Mesenchymal stem cell (in vitro differentiated cells and primary cell): ENCODE measurements at regions not wholly inside any gene's neighbourhood (a gene's known extent, or its start where the extent isn't known, plus 50 kb on each side); places are given as distances from the start of the nearest gene placed in this dataset.

Experiments used
- DNase-seq: peaks from one replicate; pipeline ENCODE4 v3.0.0-alpha.2; 2013
- H2AFZ ChIP-seq: one replicate; pipeline ENCODE4 v1.6.1; 2013; ENCODE audit warnings: low read depth, mild to moderate bottlenecking, control low read depth, inconsistent platforms, low read length, moderate library complexity
- H2AK5ac ChIP-seq: 2 replicates; pipeline ENCODE4 v1.6.1; 2013; ENCODE audit warnings: low read length, moderate library complexity, mild to moderate bottlenecking, inconsistent platforms; ENCODE audit not compliant: severe bottlenecking
- H2BK120ac ChIP-seq: one replicate; pipeline ENCODE4 v1.6.1; 2013; ENCODE audit warnings: low read depth, mild to moderate bottlenecking, inconsistent platforms, low read length, moderate library complexity
- H2BK12ac ChIP-seq, 2 experiments: one replicate each; pipeline ENCODE4 v1.6.1; 2013; ENCODE audit warnings: inconsistent platforms in 2 of 2, low read length in 2 of 2, mild to moderate bottlenecking in 2 of 2, moderate library complexity in 2 of 2, control low read depth in 1 of 2
- H2BK15ac ChIP-seq: one replicate; pipeline ENCODE4 v1.6.1; 2013; ENCODE audit warnings: mild to moderate bottlenecking, low read depth, inconsistent platforms; ENCODE audit not compliant: poor library complexity, severe bottlenecking
- H2BK5ac ChIP-seq: 2 replicates; pipeline ENCODE4 v1.6.1; 2013; ENCODE audit warnings: low read depth, mild to moderate bottlenecking, low read length, control low read depth, inconsistent platforms; ENCODE audit not compliant: poor library complexity, severe bottlenecking
- H3K14ac ChIP-seq, 2 experiments: one replicate each; pipeline ENCODE4 v1.6.1; 2013; ENCODE audit warnings: inconsistent platforms in 2 of 2, low read length in 2 of 2, control low read depth in 1 of 2, mild to moderate bottlenecking in 1 of 2, moderate library complexity in 1 of 2
- H3K18ac ChIP-seq, 2 experiments: one replicate each; pipeline ENCODE4 v1.6.1; 2013; ENCODE audit warnings: inconsistent platforms in 2 of 2, low read length in 2 of 2, control low read depth in 1 of 2, low read depth in 1 of 2, mild to moderate bottlenecking in 1 of 2
- H3K23ac ChIP-seq, 2 experiments: one replicate each; pipeline ENCODE4 v1.6.1; 2013; ENCODE audit warnings: inconsistent platforms in 2 of 2, low read length in 2 of 2, mild to moderate bottlenecking in 2 of 2, moderate library complexity in 2 of 2, control low read depth in 1 of 2
- H3K27ac ChIP-seq: 2 replicates; pipeline ENCODE4 v1.5.1; 2013; ENCODE audit warnings: mild to moderate bottlenecking, moderate library complexity, low read length, control low read depth, inconsistent platforms; ENCODE audit not compliant: poor library complexity, severe bottlenecking
- H3K27me3 ChIP-seq, 2 experiments: 2 replicates each; pipeline versions ENCODE4 v1.6.1 to v1.7.0; 2013; ENCODE audit warnings: low read length in 2 of 2, mild to moderate bottlenecking in 2 of 2, moderate library complexity in 2 of 2, control low read depth in 1 of 2, inconsistent platforms in 1 of 2; ENCODE audit not compliant: control insufficient read depth in 1 of 2, insufficient read depth in 1 of 2
- H3K36me3 ChIP-seq, 2 experiments: 2 replicates each; pipeline versions ENCODE4 v1.6.1 to v1.7.0; 2013; ENCODE audit warnings: low read length in 2 of 2, control low read depth in 1 of 2, inconsistent platforms in 1 of 2, low read depth in 1 of 2, mild to moderate bottlenecking in 1 of 2; ENCODE audit not compliant: insufficient read depth in 2 of 2, control insufficient read depth in 1 of 2
- H3K4ac ChIP-seq, 2 experiments: one replicate each; pipeline ENCODE4 v1.6.1; 2013; ENCODE audit warnings: inconsistent platforms in 2 of 2, low read length in 2 of 2, mild to moderate bottlenecking in 2 of 2, moderate library complexity in 2 of 2, control low read depth in 1 of 2, low read depth in 1 of 2
- H3K4me1 ChIP-seq: 2 replicates; pipeline ENCODE4 v1.6.1; 2013; ENCODE audit warnings: low read depth, low read length, control low read depth; ENCODE audit not compliant: control insufficient read depth, insufficient read depth
- H3K4me2 ChIP-seq: 2 replicates; pipeline ENCODE4 v1.6.1; 2013; ENCODE audit warnings: low read length, mild to moderate bottlenecking, inconsistent platforms; ENCODE audit not compliant: poor library complexity, severe bottlenecking
- H3K4me3 ChIP-seq, 2 experiments: 2 replicates each; pipeline versions ENCODE4 v1.5.1 to v1.7.0; 2013; ENCODE audit warnings: low read length in 2 of 2, mild to moderate bottlenecking in 2 of 2, control low read depth in 1 of 2, low read depth in 1 of 2; ENCODE audit not compliant: insufficient read depth in 1 of 2
- H3K79me1 ChIP-seq: replicated peaks from 2 replicates; pipeline ENCODE4 v1.6.1; 2013; ENCODE audit warnings: mild to moderate bottlenecking, control low read depth, low read length, inconsistent platforms; ENCODE audit not compliant: poor library complexity, severe bottlenecking
- H3K9ac ChIP-seq: 2 replicates; pipeline ENCODE4 v1.7.0; 2013; ENCODE audit warnings: mild to moderate bottlenecking, low read length, moderate library complexity
- H3K9me3 ChIP-seq: 2 replicates; pipeline ENCODE4 v1.7.0; 2013; ENCODE audit warnings: mild to moderate bottlenecking, low read length; ENCODE audit not compliant: control insufficient read depth
- H4K8ac ChIP-seq: one replicate; pipeline ENCODE4 v1.6.1; 2013; ENCODE audit warnings: inconsistent platforms, mild to moderate bottlenecking, low read length, moderate library complexity
- H4K91ac ChIP-seq: one replicate; pipeline ENCODE4 v1.6.1; 2013; ENCODE audit warnings: mild to moderate bottlenecking, low read length, inconsistent platforms
- WGBS: methylation state at CpG from one replicate; pipeline ENCODE4 v1.1.7; 2013; ENCODE audit warnings: mixed read lengths; 5-methylcytosine and 5-hydroxymethylcytosine counted together

GRCh38 chr10:10780746-10781145 lies 236.9 kb upstream of the CELF2 start:
- 18% methylated on average over 1 of the region's 3 CpGs for WGBS
- Histone ChIP-seq H2BK15ac (no peak overlapping the region), H2BK12ac (no peak overlapping the region), H3K4me1 (peaks cover 3% of the 10 kb centered on the region), H2BK5ac (no peak overlapping the region), H3K27ac (no peak overlapping the region), H3K9me3 (no peaks in the 10 kb centered on the region), H3K4ac (no peak overlapping the region), H3K9ac (no peak overlapping the region), H3K4me2 (no peak overlapping the region), H3K79me1 (no peaks in the 10 kb centered on the region), H4K91ac (no peak overlapping the region), H3K4me3 (no peak overlapping the region), H3K23ac (no peak overlapping the region), H3K18ac (no peak overlapping the region), H4K8ac (no peak overlapping the region), H3K14ac (no peak overlapping the region), H3K36me3 (peaks cover 0 to 17% of the 10 kb centered on the region in 2 experiments), H2BK120ac (no peak overlapping the region), H2AFZ (no peak overlapping the region), H2AK5ac (no peak overlapping the region), H3K27me3 (no peaks in the 10 kb centered on the region)
- DNase-seq = no peak

GRCh38 chr10:10782603-10783002 lies 235.1 kb upstream of the CELF2 start:
- no peak overlapping the region for H3K18ac ChIP-seq
- WGBS = 25% methylated on average over 4 of the region's 5 CpGs

GRCh38 chr10:10785627-10786026 lies 232.0 kb upstream of the CELF2 start:
- H2BK12ac ChIP-seq = no peak overlapping the region
- H3K4me1 ChIP-seq = peaks cover 6% of the 10 kb centered on the region
- no peak overlapping the region for H3K4me2 ChIP-seq
- peaks cover 0 to 7% of the 10 kb centered on the region in 2 experiments for H3K36me3 ChIP-seq
- H3K79me1 ChIP-seq = peaks cover 2% of the 10 kb centered on the region
- no peak overlapping the region for H3K4ac ChIP-seq
- H2BK5ac ChIP-seq = no peak overlapping the region
- H3K14ac ChIP-seq = no peak overlapping the region
- H3K27me3 ChIP-seq = no peaks in the 10 kb centered on the region
- no peaks in the 10 kb centered on the region for H3K9me3 ChIP-seq
- no peak overlapping the region for H2BK120ac ChIP-seq
- no peak overlapping the region for H4K8ac ChIP-seq
- no peak overlapping the region for H3K23ac ChIP-seq
- H3K18ac ChIP-seq = no peak overlapping the region
- no peak overlapping the region for H2BK15ac ChIP-seq
- peak overlapping the region; percentile 63 for H3K27ac ChIP-seq
- no peak overlapping the region for H4K91ac ChIP-seq
- H2AFZ ChIP-seq = no peak overlapping the region
- H3K9ac ChIP-seq = no peak overlapping the region
- DNase-seq = peak; percentile 60
- no peak overlapping the region for H3K4me3 ChIP-seq
- H2AK5ac ChIP-seq = no peak overlapping the region

More at GRCh38 chr10:10782603-10783002, 235.1 kb upstream of the CELF2 start:
- Histone ChIP-seq H3K36me3 (peaks cover 0 to 7% of the 10 kb centered on the region in 2 experiments), H2AFZ (no peak overlapping the region), H3K23ac (no peak overlapping the region), H2BK120ac (no peak overlapping the region), H3K79me1 (no peaks in the 10 kb centered on the region), H2AK5ac (no peak overlapping the region), H4K8ac (no peak overlapping the region), H3K27ac (peak overlapping the region; percentile 9), H3K4me1 (peaks cover 4% of the 10 kb centered on the region), H3K4me3 (no peak overlapping the region), H3K4ac (no peak overlapping the region), H2BK15ac (no peak overlapping the region), H3K9me3 (no peaks in the 10 kb centered on the region), H3K9ac (no peak overlapping the region), H3K4me2 (no peak overlapping the region), H3K14ac (no peak overlapping the region), H4K91ac (no peak overlapping the region), H3K27me3 (no peaks in the 10 kb centered on the region), H2BK12ac (no peak overlapping the region), H2BK5ac (no peak overlapping the region)
- peak; percentile 64 for DNase-seq

- no peak overlapping the region for H3K4ac ChIP-seq
- peaks cover 5% of the 10 kb centered on the region for H3K4me1 ChIP-seq
- H4K91ac ChIP-seq = no peak overlapping the region
- no peaks in the 10 kb centered on the region for H3K9me3 ChIP-seq
- no peak overlapping the region for H3K23ac ChIP-seq
- H3K36me3 ChIP-seq = peaks cover 0 to 7% of the 10 kb centered on the region in 2 experiments
- H3K9ac ChIP-seq = peak overlapping the region; percentile 74
- no peak overlapping the region for H4K8ac ChIP-seq
- peak; percentile 78 for DNase-seq
- H2BK120ac ChIP-seq = no peak overlapping the region
- peaks cover 2% of the 10 kb centered on the region for H3K79me1 ChIP-seq
- no peak overlapping the region for H2BK5ac ChIP-seq
- WGBS = 34% methylated on average over 5 of the region's 7 CpGs
- H2AK5ac ChIP-seq = no peak overlapping the region
- no peak overlapping the region for H2AFZ ChIP-seq
- H3K14ac ChIP-seq = no peak overlapping the region
- H3K18ac ChIP-seq = peak overlapping the region in 1 of 2 experiments; percentile 65
- no peaks in the 10 kb centered on the region for H3K27me3 ChIP-seq
- H3K27ac ChIP-seq = peak overlapping the region; percentile 85
- H2BK15ac ChIP-seq = no peak overlapping the region
- no peak overlapping the region for H3K4me2 ChIP-seq
- no peak overlapping the region for H3K4me3 ChIP-seq
- H2BK12ac ChIP-seq = no peak overlapping the region
These were observed 231.3 kb upstream of the CELF2 start for GRCh38 chr10:10786109-10787090.
